HG03280 (cell line): ENCODE measurements at regions not wholly inside any gene's neighbourhood (a gene's known extent, or its start where the extent isn't known, plus 50 kb on each side); places are given as distances from the start of the nearest gene placed in this dataset.

Experiments used
- ATAC-seq: cut with Tn5 transposase; IDR thresholded peaks from one replicate; pipeline ENCODE4 v1.9.1; 2021; ENCODE audit warnings: mild to moderate bottlenecking, moderate library complexity; ENCODE audit not compliant: unreplicated experiment

- no peak for ATAC-seq
Observed at GRCh38 chr12:115341442-115341841, 657.5 kb upstream of the TBX3 start.

- ATAC-seq, result no peak
Observed at GRCh38 chr12:115338566-115339294, 654.8 kb upstream of the TBX3 start.

- no peak for ATAC-seq
Observed at GRCh38 chr12:115337693-115338543, 653.9 kb upstream of the TBX3 start.

- ATAC-seq, result no peak
Observed at GRCh38 chr12:115336506-115336905, 652.5 kb upstream of the TBX3 start.

GRCh38 chr12:115335594-115335993 lies 651.6 kb upstream of the TBX3 start:
- ATAC-seq, result no peak

- ATAC-seq, result no peak
Observed at GRCh38 chr12:115335048-115335447, 651.1 kb upstream of the TBX3 start.

GRCh38 chr12:115332945-115333344 lies 649.0 kb upstream of the TBX3 start:
- ATAC-seq, result no peak

- ATAC-seq, result no peak
Observed at GRCh38 chr12:115325858-115326257, 641.9 kb upstream of the TBX3 start.

GRCh38 chr12:115324949-115325593 lies 641.1 kb upstream of the TBX3 start:
- no peak for ATAC-seq

- ATAC-seq, result no peak
Observed at GRCh38 chr12:115323223-115323905, 639.4 kb upstream of the TBX3 start.

GRCh38 chr12:115322275-115322674 lies 638.3 kb upstream of the TBX3 start:
- no peak for ATAC-seq

GRCh38 chr12:115320967-115321366 lies 637.0 kb upstream of the TBX3 start:
- no peak for ATAC-seq

- ATAC-seq, result no peak
Observed at GRCh38 chr12:115320451-115320850, 636.5 kb upstream of the TBX3 start.

GRCh38 chr12:115319446-115320040 lies 635.6 kb upstream of the TBX3 start:
- no peak for ATAC-seq

- ATAC-seq, result no peak
Observed at GRCh38 chr12:115313929-115314328, 630.0 kb upstream of the TBX3 start.

GRCh38 chr12:115312901-115313300 lies 628.9 kb upstream of the TBX3 start:
- ATAC-seq, result no peak

- no peak for ATAC-seq
Observed at GRCh38 chr12:115311875-115312274, 627.9 kb upstream of the TBX3 start.

GRCh38 chr12:115308918-115309317 lies 624.9 kb upstream of the TBX3 start:
- ATAC-seq, result no peak

- ATAC-seq, result no peak
Observed at GRCh38 chr12:115306380-115306779, 622.4 kb upstream of the TBX3 start.

- ATAC-seq, result no peak
Observed at GRCh38 chr12:115305867-115306266, 621.9 kb upstream of the TBX3 start.

- no peak for ATAC-seq
Observed at GRCh38 chr12:115305275-115305674, 621.3 kb upstream of the TBX3 start.
